ENCODE measurements at regions not wholly inside any gene's neighbourhood (a gene's known extent, or its start where the extent isn't known, plus 50 kb on each side); places are given as distances from the start of the nearest gene placed in this dataset.

DNA sequence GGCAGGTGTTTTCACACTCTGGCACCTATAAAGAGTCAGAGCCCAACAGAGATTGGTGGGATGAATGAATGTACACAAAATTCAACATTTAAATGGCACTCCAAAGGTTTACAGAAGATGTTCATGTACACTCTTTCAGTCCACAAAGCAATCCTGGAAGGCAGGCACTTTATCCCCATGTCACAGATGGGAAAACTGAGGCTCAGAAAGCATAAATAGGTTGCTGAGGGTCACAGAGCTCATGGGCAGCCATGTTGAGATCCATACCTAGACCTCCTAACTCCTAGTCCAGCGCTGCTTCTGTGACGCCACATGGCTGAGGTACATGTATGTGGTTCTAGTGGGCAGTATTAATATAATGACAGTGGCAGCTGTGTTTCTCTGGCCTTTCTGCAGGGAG is 157.7 kb upstream of the LHX1 start:
- TF ChIP-seq POLR2A (IDR thresholded peaks at IDR 0.05): no peak
- TF ChIP-seq CTCF (IDR thresholded peaks at IDR 0.05): no peak
